GDM1 (cell line): ENCODE measurements at regions not wholly inside any gene's neighbourhood (a gene's known extent, or its start where the extent isn't known, plus 50 kb on each side); places are given as distances from the start of the nearest gene placed in this dataset.

ENCODE experiments used
- DNase-seq: peaks from one replicate; lab custom pipeline; 2025; lab: John Stamatoyannopoulos, UW

DNA sequence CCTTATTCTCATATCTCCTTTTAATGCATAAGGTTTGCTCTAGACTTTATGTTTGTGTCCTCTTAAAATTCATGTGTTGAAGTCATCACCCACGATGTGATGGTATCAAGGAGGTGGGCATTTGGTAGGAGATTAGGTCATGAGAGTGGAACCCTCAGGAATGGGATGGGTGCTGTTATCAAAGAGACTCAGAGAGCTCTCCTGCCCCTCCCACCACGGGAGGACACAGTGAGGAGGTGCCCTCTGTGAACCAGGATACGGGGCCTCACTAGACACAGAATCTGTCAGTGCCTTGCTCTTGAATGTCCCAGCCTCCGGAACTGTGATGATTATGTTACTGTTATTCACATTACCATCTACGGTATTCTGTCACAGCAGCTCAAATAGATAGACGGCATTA, 359.0 kb downstream of the IRX1 start:
- no peak for DNase-seq

DNA sequence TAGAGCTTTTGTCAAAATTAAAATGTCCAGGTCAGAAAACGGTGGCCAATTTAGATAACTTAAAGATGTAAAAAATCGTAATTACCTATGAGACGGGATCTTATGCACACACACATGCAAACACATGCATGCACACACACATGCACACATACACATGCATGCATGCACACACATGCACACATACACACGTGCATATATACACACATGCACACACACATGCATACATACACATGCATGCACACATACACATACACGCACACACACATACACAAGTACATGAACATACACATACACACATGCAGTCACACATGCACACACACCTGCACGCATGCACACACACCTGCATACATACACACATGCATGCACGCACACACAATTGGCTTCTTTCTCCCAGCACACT, 362.0 kb downstream of the IRX1 start:
- no peak for DNase-seq

DNA sequence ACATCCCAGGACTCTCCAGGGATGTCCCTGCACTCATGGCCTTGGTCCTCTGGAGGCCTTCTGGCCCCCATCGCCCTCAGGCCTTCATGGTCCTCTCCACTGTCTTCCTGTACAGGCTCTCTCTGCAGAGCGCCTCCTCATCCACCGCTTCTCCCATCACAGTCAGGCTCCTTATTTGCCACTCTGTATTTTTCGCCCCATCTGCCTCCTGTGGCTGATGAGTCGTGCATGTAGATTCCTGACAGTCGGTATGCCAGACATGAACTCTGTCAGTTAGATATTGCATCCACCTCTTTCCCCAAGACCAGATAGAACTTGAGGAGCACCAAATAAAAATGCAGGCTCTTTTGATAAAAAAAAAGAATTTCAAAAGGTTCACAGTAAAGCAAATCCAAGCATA, 362.8 kb downstream of the IRX1 start:
- no peak for DNase-seq

DNA sequence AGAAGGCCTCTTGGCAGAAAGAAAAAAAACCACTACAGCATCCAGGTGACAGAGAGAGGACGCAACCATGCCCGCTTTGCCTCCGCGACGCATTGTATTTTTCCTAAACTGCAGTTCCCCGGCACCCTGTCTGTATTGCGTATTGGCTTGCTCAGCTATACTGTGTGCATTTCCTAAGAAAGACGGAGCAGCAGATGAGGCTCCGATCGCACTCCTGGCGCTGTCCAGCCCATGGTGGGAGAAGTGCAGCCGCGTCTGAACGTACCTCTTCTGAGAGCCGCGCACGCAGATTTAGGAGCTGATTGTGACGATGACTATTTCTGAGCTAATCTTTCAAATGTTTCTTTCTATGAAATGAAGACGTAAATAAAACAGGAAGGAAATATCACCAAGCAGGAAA, 366.5 kb downstream of the IRX1 start:
- no peak for DNase-seq

DNA sequence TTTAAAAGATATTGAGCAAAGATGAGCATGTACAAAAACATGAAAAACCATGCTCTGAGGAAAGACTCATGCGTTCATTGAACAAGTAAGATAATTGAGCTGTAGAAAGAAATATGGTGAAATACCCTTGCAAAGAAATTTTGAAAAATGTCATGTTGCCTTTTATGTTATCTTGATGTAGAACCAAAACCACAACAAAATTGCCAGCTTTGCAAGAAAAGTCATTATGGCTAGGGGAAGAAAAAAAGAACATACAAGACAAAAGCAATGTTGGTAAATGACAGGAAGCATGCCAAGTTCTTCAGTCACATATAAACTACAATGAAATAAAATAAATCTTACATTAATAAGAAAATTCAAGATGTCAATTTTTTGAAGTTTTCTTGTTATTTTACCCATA, 368.0 kb downstream of the IRX1 start:
- DNase-seq: no peak

DNA sequence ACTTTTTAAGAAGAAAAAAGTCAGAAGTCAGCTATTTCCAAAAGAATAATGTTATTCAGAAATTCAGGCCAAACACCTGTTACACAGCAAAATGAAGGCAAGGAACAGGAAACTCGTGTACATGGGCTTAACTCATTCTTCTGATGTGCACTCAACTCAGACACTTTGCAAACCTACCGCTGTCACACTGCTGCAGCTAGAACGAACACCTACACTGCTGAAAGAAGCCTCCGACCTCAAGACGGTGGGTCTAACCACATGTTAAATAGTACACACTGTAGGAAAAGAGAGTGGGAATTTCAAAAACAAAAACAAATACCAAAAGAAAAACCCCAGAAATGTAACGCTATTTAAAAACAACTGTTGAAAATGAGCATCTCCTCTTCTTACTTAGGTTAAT, 384.5 kb downstream of the IRX1 start:
- DNase-seq: no peak

DNA sequence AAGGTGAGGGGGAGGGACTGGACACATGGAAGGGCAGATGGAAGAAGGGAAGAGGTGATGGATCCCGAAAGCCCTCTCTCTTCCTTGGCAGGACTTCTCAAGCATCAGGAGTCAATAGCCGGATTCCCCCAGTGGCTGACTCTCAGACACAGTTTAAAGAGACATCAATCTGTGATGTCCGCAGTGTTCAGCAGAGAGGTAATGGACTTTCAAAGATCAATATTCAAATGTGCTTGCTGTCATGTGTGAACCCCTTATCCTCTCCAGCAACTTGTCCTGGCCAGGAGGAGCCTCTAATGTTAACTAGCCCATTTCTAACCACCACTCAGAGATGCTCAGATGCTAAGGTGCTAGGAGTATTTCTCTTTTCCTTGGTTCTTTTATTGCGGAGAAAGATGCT, 392.2 kb downstream of the IRX1 start:
- DNase-seq: no peak

DNA sequence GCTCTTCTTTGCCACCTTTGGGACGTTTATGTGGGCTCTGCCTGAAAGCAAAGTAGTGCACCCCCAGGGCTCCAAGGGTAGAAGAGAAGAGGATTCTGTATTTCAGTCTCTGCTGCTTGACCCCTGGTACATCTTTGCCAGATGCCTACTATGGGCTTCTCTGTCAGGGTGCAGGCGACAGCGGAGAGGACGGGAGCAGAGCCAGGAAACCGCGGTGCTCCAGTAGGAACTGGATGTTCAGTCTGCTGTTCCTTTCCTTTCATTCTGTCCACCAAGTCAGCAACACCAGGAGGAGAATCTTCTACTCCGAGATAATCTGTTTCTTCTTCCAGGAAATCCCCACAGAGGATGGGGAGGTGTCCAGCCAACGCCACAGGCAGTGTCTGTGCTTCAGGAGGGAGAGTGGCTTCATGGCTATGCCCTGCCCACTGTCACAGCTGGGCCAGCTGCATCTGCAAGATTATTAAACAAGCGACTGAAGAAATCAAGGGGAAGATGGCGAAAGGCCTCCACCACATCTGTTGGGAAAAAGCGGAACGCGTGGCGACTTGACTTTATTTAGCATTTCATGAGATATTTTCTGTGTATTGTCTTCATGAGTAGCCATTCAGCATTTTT, 398.3 kb downstream of the IRX1 start:
- DNase-seq: no peak

DNA sequence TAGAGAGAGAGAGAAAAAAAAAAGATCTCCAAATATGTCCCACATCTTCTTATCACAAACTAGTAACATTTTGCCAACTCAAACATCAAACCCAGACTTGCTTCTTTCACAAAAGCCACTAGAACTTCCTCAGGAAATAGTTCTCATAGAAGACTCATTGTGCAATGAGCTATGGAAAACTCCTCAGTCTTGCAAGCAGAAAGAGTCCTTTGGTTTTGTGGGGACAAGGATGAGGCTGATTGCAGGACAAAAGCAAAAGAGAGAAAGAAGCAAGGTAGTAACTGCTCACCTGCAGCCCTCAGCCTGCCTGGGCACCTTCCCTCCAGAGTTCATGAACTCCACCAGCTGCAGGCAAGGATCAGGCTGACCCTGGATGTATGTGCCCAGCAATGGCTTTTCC, 399.0 kb downstream of the IRX1 start:
- no peak for DNase-seq

DNA sequence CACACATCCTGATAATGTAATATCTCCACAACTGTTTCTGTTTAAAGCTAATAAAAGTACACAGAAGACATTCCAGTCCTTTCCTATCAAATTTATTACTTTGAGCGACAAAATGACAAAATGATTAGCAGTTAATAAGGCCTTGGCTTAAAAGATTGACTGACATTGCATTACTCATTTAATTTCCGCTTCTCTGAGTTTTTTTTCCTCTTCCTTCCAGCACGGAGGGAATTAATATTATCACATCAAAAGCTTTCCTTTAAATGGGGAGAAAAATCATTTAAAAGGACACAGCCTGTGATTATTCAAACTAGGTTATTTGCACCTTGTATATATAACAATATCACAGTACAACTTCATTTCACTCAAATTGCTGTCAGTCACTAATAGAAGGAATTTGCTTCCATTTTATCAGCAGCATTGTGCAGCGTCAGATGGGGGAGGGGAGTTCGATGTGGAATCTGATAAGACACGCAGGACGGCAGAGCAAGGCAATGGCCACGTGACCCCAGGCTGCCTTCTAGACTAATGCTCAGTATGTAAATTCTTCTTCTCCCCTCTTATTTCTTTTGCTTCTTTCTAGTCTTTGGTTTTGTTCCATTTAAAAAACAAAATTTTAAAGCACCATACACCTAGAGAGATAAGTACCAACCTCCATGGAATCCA, 400.5 kb downstream of the IRX1 start:
- no peak for DNase-seq

DNA sequence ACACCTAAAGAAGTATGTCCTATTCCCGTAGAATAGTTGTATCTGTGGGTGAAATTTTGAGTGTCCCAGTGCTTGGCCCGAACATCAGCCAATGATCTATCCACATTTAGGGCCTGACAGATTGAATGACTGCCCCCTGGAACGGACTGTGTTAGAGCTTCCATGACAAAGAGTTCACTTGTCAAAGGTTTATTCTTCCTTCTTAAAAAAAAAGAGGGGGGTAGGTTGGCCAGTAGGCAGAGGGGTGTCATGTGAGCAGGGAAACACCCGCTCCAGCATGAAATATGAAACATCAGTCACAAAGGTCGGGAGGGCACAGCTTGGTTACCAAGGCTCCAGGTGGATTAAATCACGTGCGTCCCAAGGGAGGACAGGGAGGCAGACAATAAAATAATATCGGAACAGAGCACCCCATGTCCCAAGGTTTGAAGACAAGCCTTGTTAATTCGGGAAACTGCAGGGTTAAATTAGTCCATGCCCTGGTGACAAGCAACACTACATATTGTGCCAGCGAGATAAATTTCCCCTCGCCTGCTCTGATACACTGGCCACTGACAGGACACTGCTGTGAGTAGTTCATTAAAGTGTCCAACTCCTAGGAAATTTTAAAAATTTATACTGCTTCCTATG, 401.2 kb downstream of the IRX1 start:
- no peak for DNase-seq

DNA sequence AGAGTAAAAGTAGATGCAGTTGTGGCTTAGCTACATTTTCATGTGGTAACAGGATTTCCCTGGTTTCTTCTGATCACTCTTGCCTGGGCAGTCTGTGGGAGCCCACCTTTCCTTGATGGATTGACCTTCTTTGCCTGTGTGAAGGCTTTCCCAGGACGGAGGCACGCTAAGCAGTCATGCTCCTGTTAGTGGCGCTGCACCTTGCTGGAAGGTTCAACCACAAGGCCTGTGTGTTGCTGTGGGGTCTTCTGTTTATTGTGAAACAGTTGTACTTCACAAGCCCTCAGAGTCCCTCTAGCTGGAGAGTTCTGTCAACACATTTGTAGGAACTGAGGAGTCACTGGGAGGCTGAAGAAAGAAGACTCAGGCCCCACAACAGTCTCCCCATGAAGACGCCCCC, 402.0 kb downstream of the IRX1 start:
- DNase-seq: no peak

DNA sequence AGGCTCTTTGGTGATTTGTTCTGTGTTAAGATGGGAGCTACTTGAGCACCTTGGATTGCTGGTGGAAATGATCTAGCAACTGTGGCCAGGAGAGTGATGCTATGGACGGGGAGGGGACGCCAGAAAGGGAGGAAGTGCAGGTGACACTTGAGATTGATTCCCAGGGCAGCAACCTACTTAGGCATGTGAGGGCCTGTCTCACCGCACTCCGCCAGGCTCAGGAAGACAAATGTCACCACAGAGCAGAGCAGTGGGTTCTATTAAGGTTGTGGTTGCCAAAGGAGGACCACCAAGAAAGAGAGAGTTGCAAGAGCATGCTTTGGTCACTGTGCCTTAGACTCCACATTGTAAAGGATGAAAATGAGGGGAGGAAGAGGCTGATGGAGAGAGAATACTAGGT, 404.3 kb downstream of the IRX1 start:
- no peak for DNase-seq

DNA sequence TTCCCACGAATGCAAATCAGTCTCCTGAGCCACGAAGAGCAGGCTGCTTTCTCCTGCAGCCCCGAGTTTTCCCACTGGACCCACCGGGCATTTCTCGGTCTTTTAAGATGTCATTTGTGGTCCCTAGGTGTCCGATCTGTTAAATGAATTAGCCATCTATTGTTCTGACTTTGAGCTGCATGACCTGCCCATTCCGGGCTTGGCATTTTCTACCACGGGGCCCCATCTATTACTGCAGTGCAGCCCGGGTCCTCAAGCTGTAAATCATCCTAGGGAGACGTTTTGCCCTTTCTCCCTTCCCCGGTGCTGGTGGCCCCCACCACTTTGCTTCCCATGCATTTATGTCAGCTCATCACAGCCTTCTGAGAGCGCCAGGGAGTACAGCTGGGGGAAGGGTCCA, 405.4 kb downstream of the IRX1 start:
- DNase-seq: no peak

DNA sequence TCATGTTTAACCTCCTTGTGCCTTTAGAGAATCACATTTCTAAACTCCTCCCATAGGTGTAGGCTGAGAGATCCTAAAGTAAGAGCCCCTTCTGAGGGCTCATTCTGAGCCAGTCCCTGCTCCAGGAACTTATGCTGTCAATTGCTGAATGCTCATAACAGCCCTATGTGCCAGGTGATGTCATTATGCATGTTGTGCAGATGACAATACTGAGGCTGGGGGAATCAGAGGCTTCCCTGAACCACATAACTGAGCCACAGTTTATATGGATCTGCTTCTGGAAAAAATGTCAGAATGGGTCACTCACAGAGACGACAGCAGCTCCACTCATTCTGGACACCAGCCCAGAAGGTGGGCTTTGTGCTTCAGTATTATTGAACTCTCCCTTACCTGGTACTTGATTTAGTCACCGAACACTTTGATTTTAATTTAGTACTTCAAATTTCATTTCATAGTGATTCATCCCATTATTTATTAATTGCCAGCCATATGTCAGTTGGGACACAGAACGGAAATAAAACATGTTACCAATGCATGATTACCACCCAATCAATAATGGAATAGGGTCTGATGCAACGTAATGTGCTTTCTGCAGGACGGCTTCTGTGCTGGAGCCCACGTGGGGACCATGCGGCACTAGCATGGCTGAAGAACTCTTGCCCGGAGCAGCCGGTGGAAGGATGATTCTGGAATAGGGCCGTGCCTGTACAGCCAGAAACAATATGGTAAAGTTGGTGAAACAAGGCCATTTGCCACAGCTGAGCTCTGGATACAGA, 406.3 kb downstream of the IRX1 start:
- no peak for DNase-seq

DNA sequence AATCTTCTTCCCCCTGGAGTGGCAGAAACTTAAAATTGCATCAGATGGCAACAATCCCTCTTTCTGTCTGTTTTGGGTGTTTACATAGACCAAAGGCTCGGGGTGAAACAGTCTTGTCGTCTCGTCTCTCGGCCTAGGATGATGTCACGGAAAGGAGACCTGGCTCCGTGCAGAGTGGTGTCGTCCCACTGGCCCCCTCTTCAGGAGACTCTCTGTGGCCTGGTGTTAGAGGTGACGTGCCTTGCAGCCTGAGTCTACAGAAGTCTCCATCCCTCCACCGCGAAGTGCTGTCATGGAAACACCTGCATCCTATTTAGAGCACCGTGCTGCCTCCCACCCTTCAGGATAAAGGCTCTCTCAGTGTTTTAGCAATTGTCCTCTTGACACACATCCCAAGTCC, 409.7 kb downstream of the IRX1 start:
- DNase-seq: no peak

DNA sequence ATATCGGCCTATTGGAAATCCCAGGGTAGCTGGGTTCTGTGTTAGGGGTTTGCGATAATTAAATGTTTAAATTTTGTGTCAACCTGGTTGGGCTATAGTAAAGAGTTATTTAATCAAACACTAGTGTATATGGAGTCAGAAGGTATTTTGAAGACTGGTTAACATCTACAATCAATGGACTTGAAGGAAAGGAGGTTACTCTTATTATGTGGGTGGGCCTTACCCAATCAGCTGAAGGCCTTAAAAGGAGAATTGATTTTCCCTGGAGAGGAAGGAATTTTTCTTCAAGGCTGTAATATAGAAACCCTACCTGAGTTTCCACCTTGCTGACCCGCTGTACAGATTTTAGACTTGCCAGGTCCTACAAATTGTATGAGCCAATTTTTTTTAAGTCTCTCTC, 411.4 kb downstream of the IRX1 start:
- no peak for DNase-seq

DNA sequence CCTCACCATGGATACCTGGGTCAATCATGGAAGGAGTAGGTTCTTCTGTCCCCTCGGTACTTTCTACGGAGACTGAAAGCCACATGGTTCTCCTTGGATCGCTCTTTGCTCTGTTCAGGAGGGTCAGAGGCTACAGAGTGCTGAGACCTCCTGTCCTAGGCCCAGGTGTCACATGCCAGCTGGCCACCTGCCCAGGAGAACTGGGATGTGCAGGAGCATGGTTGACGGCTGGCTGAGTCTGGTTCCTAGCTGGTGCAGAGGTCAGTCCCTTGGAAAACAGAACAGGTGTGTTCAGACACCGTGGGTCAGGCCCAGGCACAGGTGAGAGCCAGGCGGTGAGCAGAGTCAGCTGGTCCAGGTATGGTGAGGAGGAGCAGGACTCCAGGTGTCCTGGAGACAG, 416.3 kb downstream of the IRX1 start:
- DNase-seq: no peak

DNA sequence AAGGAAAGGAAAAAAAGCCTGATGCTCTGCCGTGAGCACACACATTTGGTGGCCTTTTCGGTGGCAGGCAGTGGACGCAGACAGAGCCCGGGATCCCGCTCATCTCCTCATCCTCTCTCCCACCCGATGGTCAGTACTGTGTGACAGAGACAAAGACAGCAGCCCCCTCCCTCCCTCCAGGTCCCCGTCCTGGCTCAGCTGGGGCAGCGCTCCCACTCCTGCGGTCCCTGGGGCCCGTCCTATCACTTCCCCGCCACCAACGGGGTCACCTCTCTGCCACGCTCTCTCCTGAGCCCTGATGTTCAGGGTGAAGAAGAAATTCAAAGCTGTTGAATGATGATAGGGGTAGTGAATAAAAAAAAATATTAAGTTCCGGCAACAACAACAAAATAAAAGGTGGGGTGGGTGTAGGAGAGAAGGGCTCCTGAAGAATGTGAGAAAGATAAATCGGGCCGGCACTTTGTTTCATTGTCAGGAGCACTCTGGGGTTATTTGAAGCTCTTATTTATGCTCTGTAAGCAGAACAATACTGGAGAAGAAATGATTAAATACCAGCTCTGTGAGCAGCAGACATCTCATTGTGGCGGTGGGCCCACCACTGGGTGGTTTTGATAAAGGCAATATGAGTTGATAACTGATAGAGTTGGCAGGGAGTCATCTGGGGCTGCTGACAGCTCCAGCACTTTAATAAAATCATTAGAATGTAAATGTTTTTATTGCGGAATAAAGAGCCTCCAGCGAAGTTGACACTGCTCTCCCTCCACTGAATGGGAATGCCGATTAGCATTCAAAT, 417.7 kb downstream of the IRX1 start:
- no peak for DNase-seq

DNA sequence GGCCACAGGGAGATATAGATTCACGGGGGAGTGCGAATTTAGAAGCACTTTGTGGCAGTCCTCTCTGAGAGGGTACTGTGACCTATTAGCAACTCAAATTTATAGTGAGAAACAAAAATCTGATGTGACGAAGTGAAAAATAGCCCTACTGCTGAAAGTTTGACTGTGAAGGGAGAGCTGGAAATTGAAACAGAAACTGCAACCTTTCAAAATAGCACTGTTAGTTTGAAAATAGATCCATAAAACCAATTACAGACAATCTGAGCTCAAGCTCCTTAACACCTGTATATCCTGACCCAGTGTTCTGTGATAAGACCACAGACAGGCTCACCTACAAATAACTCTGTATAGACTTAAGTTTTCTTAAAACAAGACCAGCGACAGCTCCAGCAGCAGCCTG, 420.1 kb downstream of the IRX1 start:
- DNase-seq: no peak

DNA sequence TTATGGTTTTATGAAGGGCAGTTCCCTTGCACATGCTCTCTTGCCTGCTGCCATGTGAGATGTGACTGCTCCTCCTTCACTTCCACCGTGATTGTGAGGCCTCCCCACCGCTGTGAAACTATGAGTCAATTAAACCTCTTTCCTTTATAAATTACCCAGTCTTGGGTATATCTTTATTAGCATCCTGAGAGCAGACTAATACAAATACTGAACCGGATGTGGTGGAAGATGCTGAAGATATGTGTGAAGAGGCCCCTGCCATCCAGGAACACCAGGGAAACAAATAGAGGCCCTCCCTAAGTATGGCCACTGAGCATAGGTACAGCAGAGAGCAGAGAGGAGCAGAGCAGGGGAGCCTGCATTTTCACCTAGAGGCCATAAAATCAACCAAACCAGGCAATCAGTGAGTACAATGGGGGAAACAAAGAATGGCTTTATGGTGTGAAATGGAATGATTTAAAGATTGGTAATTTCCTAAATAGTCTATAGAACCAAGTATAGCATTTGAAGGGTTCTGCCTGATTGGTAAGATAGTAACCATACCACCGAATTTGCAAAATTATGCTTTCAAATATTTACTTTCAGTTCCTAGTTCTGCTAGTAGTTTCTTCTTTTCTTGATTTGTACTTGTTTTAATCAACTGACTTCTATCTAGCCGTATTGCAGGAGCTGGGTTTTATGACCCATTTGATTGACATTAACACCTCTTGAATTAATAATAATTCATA, 421.6 kb downstream of the IRX1 start:
- DNase-seq: no peak

DNA sequence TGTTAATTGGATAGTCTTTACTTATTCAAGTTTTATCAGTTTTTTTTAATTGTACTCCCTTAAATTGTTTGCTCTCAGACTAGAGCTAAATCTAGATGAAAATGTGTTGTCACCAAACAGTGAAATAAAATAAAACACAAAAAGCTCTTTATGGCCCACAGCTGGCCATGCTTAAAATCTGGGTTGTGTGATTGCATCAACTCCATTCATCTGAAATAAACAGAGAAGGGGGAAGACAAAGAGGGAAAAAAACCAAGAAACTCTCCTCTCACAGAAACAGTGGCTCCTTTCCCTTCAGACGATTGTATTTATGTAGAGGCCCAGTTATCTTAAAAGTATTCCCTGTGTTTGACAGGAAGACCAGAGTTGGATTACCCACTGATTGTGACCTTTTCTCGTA, 422.4 kb downstream of the IRX1 start:
- no peak for DNase-seq
